Fibroblast of the aortic adventitia (primary cell): ENCODE measurements at regions not wholly inside any gene's neighbourhood (a gene's known extent, or its start where the extent isn't known, plus 50 kb on each side); places are given as distances from the start of the nearest gene placed in this dataset.

Source experiments
- DNase-seq: peaks from one replicate; pipeline ENCODE4 v3.0.0-alpha.2; 2010; ENCODE audit warnings: low read depth
- H3K4me3 ChIP-seq: 2 replicates; pipeline ENCODE4 v1.5.1; 2011; ENCODE audit warnings: low read depth, mild to moderate bottlenecking, control low read depth, low read length, moderate library complexity
- TF ChIP-seq, protein P1 (sequence below): IDR thresholded peaks from 2 replicates; pipeline ENCODE4 v1.5.1; 2011; ENCODE audit warnings: mild to moderate bottlenecking, low read length, control low read depth, inconsistent platforms; ENCODE audit not compliant: insufficient read depth

- no peak overlapping the region for H3K4me3 ChIP-seq
- TF ChIP-seq, protein P1, sequence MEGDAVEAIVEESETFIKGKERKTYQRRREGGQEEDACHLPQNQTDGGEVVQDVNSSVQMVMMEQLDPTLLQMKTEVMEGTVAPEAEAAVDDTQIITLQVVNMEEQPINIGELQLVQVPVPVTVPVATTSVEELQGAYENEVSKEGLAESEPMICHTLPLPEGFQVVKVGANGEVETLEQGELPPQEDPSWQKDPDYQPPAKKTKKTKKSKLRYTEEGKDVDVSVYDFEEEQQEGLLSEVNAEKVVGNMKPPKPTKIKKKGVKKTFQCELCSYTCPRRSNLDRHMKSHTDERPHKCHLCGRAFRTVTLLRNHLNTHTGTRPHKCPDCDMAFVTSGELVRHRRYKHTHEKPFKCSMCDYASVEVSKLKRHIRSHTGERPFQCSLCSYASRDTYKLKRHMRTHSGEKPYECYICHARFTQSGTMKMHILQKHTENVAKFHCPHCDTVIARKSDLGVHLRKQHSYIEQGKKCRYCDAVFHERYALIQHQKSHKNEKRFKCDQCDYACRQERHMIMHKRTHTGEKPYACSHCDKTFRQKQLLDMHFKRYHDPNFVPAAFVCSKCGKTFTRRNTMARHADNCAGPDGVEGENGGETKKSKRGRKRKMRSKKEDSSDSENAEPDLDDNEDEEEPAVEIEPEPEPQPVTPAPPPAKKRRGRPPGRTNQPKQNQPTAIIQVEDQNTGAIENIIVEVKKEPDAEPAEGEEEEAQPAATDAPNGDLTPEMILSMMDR: no peak
- DNase-seq: no peak
Measured at GRCh38 chr5:93082981-93083380, 498.0 kb downstream of the NR2F1-AS1 start.

DNA sequence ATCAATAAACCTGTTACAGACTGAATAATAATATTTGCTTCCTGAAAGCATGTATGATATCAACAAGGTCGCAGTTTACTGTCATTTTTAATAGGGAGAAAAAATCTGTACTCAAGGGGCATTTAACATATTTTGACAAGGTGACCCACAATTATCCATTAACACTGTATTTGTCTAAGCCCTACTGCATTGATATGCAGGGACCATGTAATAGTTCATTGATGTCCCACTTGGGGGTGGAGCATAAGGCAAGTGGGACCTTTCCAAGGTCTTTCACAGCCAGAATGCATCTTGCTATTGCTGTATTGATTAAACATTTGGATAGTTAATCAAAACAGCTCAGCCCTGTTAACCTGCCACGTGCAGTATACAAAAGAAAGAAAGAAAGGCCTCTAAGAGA is 502.0 kb downstream of the NR2F1-AS1 start:
- no peak overlapping the region for H3K4me3 ChIP-seq
- no peak for DNase-seq
- TF ChIP-seq, protein P1: no peak

- DNase-seq: peak; percentile 94
- TF ChIP-seq, protein P1: no peak
- H3K4me3 ChIP-seq: peak overlapping the region; percentile 34
Measured at GRCh38 chr5:93078082-93079038, 502.7 kb downstream of the NR2F1-AS1 start.

DNA sequence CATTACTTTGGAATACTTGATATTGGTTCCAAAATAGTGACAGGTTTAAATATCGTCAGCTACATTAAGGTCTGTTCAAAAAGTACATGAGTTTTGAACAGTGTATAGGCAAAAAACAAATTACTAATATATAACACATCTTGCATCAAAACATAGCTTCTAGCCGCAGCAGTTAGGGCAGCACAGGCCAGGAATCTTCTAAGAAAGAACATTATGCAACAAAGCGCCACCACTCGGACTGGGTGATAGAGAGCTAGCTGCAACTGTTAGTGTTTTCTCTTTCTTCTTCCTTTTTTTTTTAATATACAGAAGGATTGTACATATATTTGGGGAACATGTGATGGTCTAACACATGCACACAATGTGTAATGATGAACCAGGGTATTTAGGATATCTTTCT is 504.5 kb downstream of the NR2F1-AS1 start:
- TF ChIP-seq, protein P1: no peak
- no peak overlapping the region for H3K4me3 ChIP-seq
- DNase-seq: no peak

DNA sequence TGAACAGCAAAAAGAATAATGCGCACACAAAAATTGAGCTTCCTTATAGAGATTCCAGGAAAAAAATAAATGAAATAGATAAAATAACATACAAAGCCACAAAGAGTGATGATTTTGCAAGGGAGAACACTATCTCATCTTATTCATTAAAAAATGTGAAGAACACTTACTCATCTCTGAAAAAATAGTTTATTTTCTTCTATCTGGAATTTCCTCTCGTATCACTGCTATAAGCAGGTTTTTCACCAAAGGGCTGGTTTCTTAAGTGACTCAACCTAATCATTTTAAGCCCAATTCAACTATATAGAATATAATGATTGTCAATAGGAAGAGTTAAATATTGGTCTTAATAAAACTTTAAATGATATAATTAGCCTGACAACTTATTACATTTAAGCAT is 504.9 kb downstream of the NR2F1-AS1 start:
- DNase-seq: peak; percentile 37
- no peak overlapping the region for H3K4me3 ChIP-seq

DNA sequence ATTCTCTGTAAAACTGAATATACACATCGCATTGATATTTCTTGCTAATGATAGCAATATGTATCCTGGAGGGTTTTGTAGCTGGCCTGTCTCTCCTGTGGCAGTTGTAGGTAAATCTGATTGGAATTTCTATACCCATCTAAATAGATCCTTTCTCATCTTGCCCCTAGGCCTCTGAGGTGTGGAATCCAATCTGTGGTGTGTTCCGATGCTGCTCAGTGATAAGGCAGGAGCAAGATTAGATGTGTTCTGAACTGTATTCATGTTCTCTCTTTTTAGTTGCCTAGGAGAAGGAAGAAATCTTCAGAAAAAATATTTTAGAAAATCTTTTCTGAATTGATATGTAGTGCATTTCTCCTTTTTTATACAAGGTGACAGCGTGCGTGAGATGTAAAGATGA is 507.5 kb downstream of the NR2F1-AS1 start:
- DNase-seq: no peak
- no peak overlapping the region for H3K4me3 ChIP-seq
- TF ChIP-seq, protein P1: no peak

More for the DNA sequence above, 504.9 kb downstream of the NR2F1-AS1 start:
- TF ChIP-seq, protein P1: no peak
